Mononuclear cell (primary cell): ENCODE measurements at regions not wholly inside any gene's neighbourhood (a gene's known extent, or its start where the extent isn't known, plus 50 kb on each side); places are given as distances from the start of the nearest gene placed in this dataset.

ENCODE experiments used
- H3K27me3 ChIP-seq: 2 replicates; pipeline ENCODE4 v1.6.0; 2011; ENCODE audit warnings: low read length, control low read depth; ENCODE audit not compliant: insufficient read depth
- H3K4me1 ChIP-seq: 2 replicates; pipeline ENCODE4 v1.5.1; 2011; ENCODE audit warnings: mild to moderate bottlenecking, low read length, control low read depth; ENCODE audit not compliant: insufficient read depth
- H3K4me3 ChIP-seq: 2 replicates; pipeline ENCODE4 v1.5.1; 2011; ENCODE audit warnings: mild to moderate bottlenecking, low read length, moderate library complexity
- H3K9me3 ChIP-seq: 2 replicates; pipeline ENCODE4 v1.5.1; 2011; ENCODE audit warnings: low read depth, mild to moderate bottlenecking, control low read depth, low read length

DNA sequence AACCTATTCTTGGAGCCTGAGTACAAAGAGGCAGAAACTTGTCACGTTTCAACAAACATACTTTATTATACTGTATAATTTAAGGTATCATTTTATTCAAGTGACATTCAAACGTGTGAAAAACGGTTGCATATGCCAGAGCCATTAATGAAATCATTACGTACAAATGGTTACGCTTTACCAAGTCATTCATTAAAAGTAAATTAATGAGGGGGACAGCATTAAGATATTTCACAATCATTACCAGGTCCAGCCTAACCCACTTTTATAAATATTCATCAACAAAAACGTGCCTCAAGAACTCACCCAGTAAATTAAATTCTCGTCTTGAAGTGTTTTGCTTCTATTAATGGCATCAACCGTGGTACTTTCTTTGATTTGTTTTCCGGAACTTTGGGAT, 253.0 kb downstream of the RPS24 start:
- no peaks in the 10 kb centered on the region for H3K9me3 ChIP-seq
- no peaks in the 10 kb centered on the region for H3K27me3 ChIP-seq
- H3K4me3 ChIP-seq: no peak overlapping the region
- no peaks in the 10 kb centered on the region for H3K4me1 ChIP-seq

GRCh38 chr10:78287618-78288017, 254.0 kb downstream of the RPS24 start:
- Histone ChIP-seq H3K9me3 (no peaks in the 10 kb centered on the region), H3K4me1 (peaks cover 4% of the 10 kb centered on the region), H3K4me3 (no peak overlapping the region), H3K27me3 (no peaks in the 10 kb centered on the region)

GRCh38 chr10:78288663-78289062, 255.0 kb downstream of the RPS24 start:
- H3K9me3 ChIP-seq: no peaks in the 10 kb centered on the region
- peaks cover 4% of the 10 kb centered on the region for H3K4me1 ChIP-seq
- no peak overlapping the region for H3K4me3 ChIP-seq
- no peaks in the 10 kb centered on the region for H3K27me3 ChIP-seq

- H3K4me1 ChIP-seq: peaks cover 4% of the 10 kb centered on the region
- no peaks in the 10 kb centered on the region for H3K9me3 ChIP-seq
- no peak overlapping the region for H3K4me3 ChIP-seq
- H3K27me3 ChIP-seq: no peaks in the 10 kb centered on the region
These were observed 256.6 kb downstream of the RPS24 start for GRCh38 chr10:78290131-78290750.

DNA sequence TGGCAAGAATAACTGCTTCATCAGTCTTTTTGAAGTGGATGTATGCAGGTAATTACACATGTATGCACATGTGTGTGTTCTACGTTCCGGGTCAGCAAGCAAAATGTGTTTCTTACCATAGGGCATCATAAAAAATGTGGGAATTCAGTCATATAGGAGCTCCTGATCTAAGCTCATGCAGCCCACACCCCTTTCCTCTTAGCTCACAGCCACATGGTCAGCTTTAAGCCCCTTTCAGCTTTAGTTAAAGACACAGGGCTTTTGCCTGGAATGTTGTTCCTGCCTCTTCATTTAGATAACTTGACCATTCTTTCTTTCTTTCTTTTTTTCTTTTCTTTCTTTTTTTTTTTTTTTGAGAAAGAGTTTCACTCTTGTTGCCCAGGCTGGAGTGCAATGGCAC, 258.1 kb downstream of the RPS24 start:
- no peaks in the 10 kb centered on the region for H3K9me3 ChIP-seq
- H3K4me1 ChIP-seq: peaks cover 4% of the 10 kb centered on the region
- H3K27me3 ChIP-seq: no peaks in the 10 kb centered on the region
- H3K4me3 ChIP-seq: no peak overlapping the region

GRCh38 chr10:78292250-78292981, 258.8 kb downstream of the RPS24 start:
- Histone ChIP-seq H3K4me1 (peaks cover 10% of the 10 kb centered on the region), H3K27me3 (no peaks in the 10 kb centered on the region), H3K9me3 (no peaks in the 10 kb centered on the region), H3K4me3 (no peak overlapping the region)

DNA sequence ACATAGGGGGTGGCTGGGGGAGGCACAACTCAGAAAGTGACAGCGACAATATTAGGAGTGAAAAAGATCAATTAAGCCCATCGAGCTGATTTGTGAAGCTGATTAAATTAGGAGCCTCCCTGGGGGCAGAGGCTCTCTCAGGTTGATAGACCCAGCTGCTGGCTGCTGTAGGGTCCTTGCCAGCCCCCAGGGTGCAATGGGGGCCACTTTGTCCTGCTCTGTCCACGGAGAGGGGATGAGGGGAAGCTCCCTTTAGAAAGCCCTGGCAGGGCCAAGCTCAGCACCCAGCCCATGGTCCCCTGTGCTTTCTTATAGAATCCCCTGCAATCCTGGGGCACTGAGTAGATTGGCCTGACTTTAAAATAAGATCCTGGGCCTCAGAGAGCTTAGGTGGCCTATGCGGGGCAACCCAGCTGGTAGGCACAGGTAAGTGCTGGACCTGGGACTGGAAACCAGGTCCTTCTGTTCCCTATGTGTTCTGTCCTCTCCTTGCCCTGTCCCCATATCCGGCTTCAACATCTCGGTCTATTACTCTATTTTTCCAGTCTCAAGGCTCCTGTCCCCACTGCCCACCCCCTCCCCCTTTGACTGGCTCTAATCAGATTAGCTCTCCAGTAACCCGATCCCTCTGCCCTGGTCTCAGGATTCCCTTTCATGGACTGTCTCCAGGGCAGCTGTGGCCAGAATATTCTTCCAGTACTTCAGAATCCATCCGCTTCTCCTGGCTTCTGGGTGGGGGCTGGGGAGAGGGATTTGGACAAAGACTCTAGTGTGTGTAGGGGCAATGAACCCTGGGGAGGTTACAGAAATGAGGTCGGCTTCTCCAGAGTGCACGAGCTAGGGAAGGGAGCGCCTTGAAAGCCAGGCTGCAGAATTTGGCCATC, 259.6 kb downstream of the RPS24 start:
- peaks cover 15% of the 10 kb centered on the region for H3K4me1 ChIP-seq
- H3K9me3 ChIP-seq: no peaks in the 10 kb centered on the region
- no peaks in the 10 kb centered on the region for H3K27me3 ChIP-seq
- H3K4me3 ChIP-seq: no peak overlapping the region

GRCh38 chr10:78295242-78295641, 261.6 kb downstream of the RPS24 start:
- Histone ChIP-seq H3K9me3 (no peaks in the 10 kb centered on the region), H3K4me3 (no peak overlapping the region), H3K27me3 (no peaks in the 10 kb centered on the region), H3K4me1 (peaks cover 35% of the 10 kb centered on the region)

DNA sequence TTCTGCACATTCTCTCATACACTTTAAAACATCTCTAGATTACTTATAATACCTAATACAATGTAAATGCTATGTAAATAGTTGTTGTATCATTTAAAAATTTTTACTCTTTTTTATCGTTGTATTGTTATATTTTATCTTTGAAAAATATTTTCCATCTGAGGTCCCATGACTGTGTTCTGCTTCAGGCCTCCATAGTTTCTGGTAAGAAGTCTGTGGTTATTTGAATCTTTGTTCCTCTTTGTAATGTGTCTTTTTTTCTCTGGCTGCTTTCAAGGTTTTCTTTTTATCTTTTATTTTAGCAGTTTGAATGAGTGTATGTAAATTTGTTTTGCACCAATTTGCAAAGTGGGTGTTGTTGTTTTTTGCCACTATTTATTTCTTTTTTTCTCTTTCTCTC, 263.1 kb downstream of the RPS24 start:
- Histone ChIP-seq H3K4me1 (peaks cover 46% of the 10 kb centered on the region), H3K9me3 (no peaks in the 10 kb centered on the region), H3K27me3 (no peaks in the 10 kb centered on the region), H3K4me3 (no peak overlapping the region)

- H3K9me3 ChIP-seq: no peaks in the 10 kb centered on the region
- peaks cover 53% of the 10 kb centered on the region for H3K4me1 ChIP-seq
- H3K27me3 ChIP-seq: no peaks in the 10 kb centered on the region
- H3K4me3 ChIP-seq: no peak overlapping the region
These were observed 264.3 kb downstream of the RPS24 start for GRCh38 chr10:78297997-78298396.

- H3K4me3 ChIP-seq: no peak overlapping the region
- H3K9me3 ChIP-seq: no peaks in the 10 kb centered on the region
- H3K4me1 ChIP-seq: peaks cover 56% of the 10 kb centered on the region
- no peaks in the 10 kb centered on the region for H3K27me3 ChIP-seq
These were observed 265.2 kb downstream of the RPS24 start for GRCh38 chr10:78298835-78299234.

DNA sequence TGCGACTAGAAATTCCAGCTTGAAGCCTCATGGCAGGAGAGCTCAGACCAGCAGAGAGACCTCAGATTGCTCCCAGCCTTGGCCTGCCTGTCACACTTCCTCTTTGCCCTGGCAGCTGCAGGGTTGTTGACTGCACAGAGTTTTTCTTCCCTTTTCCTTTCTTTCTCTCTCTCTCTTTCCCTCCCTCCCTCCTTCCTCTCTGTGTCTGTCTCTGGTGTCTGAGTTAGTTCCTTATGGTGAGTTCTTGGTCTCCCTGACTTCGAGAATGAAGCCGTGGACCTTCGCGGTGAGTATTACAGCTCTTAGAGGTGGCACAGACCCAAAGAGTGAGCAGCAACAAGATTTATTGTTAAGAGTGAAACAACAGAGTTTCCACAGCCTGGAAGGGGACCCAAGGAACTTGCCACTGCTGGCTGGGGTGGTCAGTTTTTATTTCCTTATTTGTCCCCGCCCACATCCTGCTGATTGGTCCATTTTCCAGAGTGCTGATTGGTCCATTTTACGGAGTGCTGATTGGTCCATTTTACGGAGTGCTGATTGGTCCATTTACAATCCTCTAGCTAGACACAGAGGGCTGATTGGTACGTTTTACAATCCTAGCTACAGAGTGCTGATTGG, 266.3 kb downstream of the RPS24 start:
- Histone ChIP-seq H3K4me1 (peaks cover 56% of the 10 kb centered on the region), H3K9me3 (no peaks in the 10 kb centered on the region), H3K4me3 (no peak overlapping the region), H3K27me3 (no peaks in the 10 kb centered on the region)

- Histone ChIP-seq H3K4me1 (peaks cover 56% of the 10 kb centered on the region), H3K4me3 (no peak overlapping the region), H3K9me3 (no peaks in the 10 kb centered on the region), H3K27me3 (no peaks in the 10 kb centered on the region)
These were observed 266.9 kb downstream of the RPS24 start for GRCh38 chr10:78300526-78300925.

DNA sequence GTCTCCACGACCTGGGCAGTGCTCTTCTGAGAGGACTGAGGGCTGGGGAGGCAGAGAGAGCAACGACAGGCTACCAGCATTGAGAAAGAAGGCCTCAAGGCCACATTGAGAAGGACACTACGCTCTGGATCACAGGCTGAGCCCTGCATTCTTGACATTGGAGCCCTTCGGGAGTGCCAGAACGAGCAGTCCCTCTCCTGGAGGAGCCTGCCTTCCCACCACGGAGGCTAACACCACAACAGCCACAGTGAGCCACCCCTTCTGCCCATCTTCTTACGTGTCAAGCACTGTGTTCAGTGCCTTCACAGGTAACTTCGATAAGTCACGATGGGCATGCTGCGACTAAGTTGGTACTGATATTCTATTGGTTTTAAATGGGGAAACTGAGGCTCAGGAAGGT, 267.8 kb downstream of the RPS24 start:
- Histone ChIP-seq H3K4me1 (peaks cover 56% of the 10 kb centered on the region), H3K9me3 (no peaks in the 10 kb centered on the region), H3K27me3 (no peaks in the 10 kb centered on the region), H3K4me3 (no peak overlapping the region)
